K562 (cell line): ENCODE measurements at regions not wholly inside any gene's neighbourhood (a gene's known extent, or its start where the extent isn't known, plus 50 kb on each side); places are given as distances from the start of the nearest gene placed in this dataset.
"Not testable (repeated sequence)": the region's sequence is repeated elsewhere in the genome, so short reads cannot be mapped to it uniquely, and the experiment has no call there.

Source experiments
- ATAC-seq: fragments of 200-7000 bp; cut with Tn5 transposase; 3 replicates; pipeline ENCODE4 v1.9.1; 2020; ENCODE audit warnings: moderate library complexity
- BruUV-seq: library from RNA; stranded (reverse); fragments of 400-500 nt; replicated peaks from 2 replicates; lab custom pipeline; 2021; lab: Mats Ljungman, UMichigan
- CTCF ChIA-PET: fragments of 300-600 bp; formaldehyde crosslinking; extraction: SDS; loops from one replicate; lab custom pipeline; 2021; ENCODE audit warnings: low intra/inter-chr PET ratio; lab: Yijun Ruan, JAX
- POLR2A ChIA-PET: fragments of 300-600, 350-650 bp; sonication (Branson Sonifier 250); formaldehyde crosslinking; extraction: SDS; loops from one replicate; lab custom pipeline; 2021; ENCODE audit warnings: antibody characterized with exemption, inconsistent platforms; lab: Yijun Ruan, JAX
- DNase-seq, 4 experiments: peaks; one replicate each; pipeline versions ENCODE4 v3.0.0 to v3.0.0-alpha.2; 2011 to 2018; ENCODE audit warnings: low spot score in 3 of 4, mixed read lengths in 3 of 4; ENCODE audit errors: extremely low read depth in 1 of 4
- FAIRE-seq: peaks from 2 replicates; lab custom pipeline; 2011; peaks lifted over from hg19 to GRCh38; lab: Jason Lieb, UNC
- H2AFZ ChIP-seq: 2 replicates; pipeline ENCODE4 v1.6.0; 2011; ENCODE audit warnings: low read depth, low read length, control low read depth, inconsistent platforms
- H3K27ac ChIP-seq: fragments of 200-600 bp; 3 replicates; pipeline ENCODE4 v1.8.0; 2011; ENCODE audit warnings: low read depth, mild to moderate bottlenecking, control low read depth, inconsistent platforms, low read length, moderate library complexity, mixed read lengths; ENCODE audit errors: extremely low read depth
- H3K27me3 ChIP-seq, 2 experiments: fragments of 300-600 bp in 1 of 2; 2 replicates in 1 of 2; 3 replicates in 1 of 2; pipeline versions ENCODE4 v1.6.0 to v1.8.0; 2011; ENCODE audit warnings: inconsistent platforms in 2 of 2, low read length in 2 of 2, mild to moderate bottlenecking in 1 of 2, mixed read lengths in 1 of 2, moderate library complexity in 1 of 2; ENCODE audit not compliant: control insufficient read depth in 2 of 2, insufficient read depth in 2 of 2
- H3K36me3 ChIP-seq: fragments of 300-600 bp; 3 replicates; pipeline ENCODE4 v1.8.0; 2011; ENCODE audit warnings: mild to moderate bottlenecking, low read length, inconsistent platforms; ENCODE audit not compliant: control insufficient read depth, insufficient read depth
- H3K4me1 ChIP-seq, 2 experiments: fragments of 200-600 bp in 1 of 2; replicated peaks in 1 of 2; 2 replicates in 1 of 2; 3 replicates in 1 of 2; pipeline versions ENCODE4 v1.5.1 to v1.8.0; 2011; ENCODE audit warnings: inconsistent platforms in 2 of 2, low read length in 2 of 2, mild to moderate bottlenecking in 1 of 2, mixed read lengths in 1 of 2, moderate library complexity in 1 of 2; ENCODE audit not compliant: control insufficient read depth in 2 of 2, insufficient read depth in 2 of 2
- H3K4me2 ChIP-seq: 2 replicates; pipeline ENCODE4 v1.6.1; 2011; ENCODE audit warnings: low read length, control low read depth, inconsistent platforms, mixed read lengths; ENCODE audit not compliant: insufficient read depth
- H3K4me3 ChIP-seq: fragments of 200-600 bp; sonication (generic), shearing (Covaris generic); 2 replicates; pipeline ENCODE4 v1.5.1; 2016; ENCODE audit warnings: control low read depth, inconsistent platforms
- H3K79me2 ChIP-seq: fragments of 200-600 bp; 3 replicates; pipeline ENCODE4 v1.8.0; 2011; ENCODE audit warnings: low read length, inconsistent platforms; ENCODE audit not compliant: control insufficient read depth, insufficient read depth
- H3K9ac ChIP-seq, 2 experiments: 2 replicates each; pipeline versions ENCODE4 v1.6.0 to v1.6.1; 2011; ENCODE audit warnings: low read depth in 2 of 2, low read length in 2 of 2, control low read depth in 1 of 2, inconsistent platforms in 1 of 2, mild to moderate bottlenecking in 1 of 2, mixed read lengths in 1 of 2; ENCODE audit not compliant: insufficient read depth in 1 of 2
- H3K9me1 ChIP-seq: one replicate; pipeline ENCODE4 v1.6.0; 2011; ENCODE audit warnings: inconsistent platforms, mild to moderate bottlenecking, low read length, moderate library complexity; ENCODE audit not compliant: control insufficient read depth, insufficient read depth
- H3K9me3 ChIP-seq: replicated peaks from 2 replicates; pipeline ENCODE4 v1.5.1; 2011; ENCODE audit warnings: low read depth, low read length, inconsistent platforms; ENCODE audit not compliant: control insufficient read depth, insufficient read depth
- H4K20me1 ChIP-seq: replicated peaks from 2 replicates; pipeline ENCODE4 v1.6.1; 2011; ENCODE audit warnings: low read length, inconsistent platforms, mixed read lengths; ENCODE audit not compliant: control insufficient read depth, insufficient read depth
- PRDM10 ChIP-seq: fragments of 450-650 bp; IDR thresholded peaks from 2 replicates; pipeline ENCODE4 v1.6.1; 2018; ENCODE audit not compliant: partially characterized antibody
- ZBTB11 ChIP-seq, 3 experiments: fragments of 200-800 bp in 1 of 3; fragments of 250-450 bp in 1 of 3; fragments of 450-650 bp in 1 of 3; sonication (Bioruptor Pico) in 1 of 3; sonication (Bioruptor generic) in 1 of 3; formaldehyde crosslinking in 1 of 3; IDR thresholded peaks; 2 replicates each; pipeline versions ENCODE4 v1.6.1 to v1.8.0; 2016 to 2022; ENCODE audit warnings: mild to moderate bottlenecking in 2 of 3, missing genetic modification characterization in 2 of 3, missing compliant biosample characterization in 1 of 3, moderate library complexity in 1 of 3
- WGBS: fragments of 100-300 bp; shearing (Covaris generic); methylation state at CpG from one replicate; pipeline ENCODE4 v1.1.6; 2016; ENCODE audit warnings: low coverage, mixed read lengths; ENCODE audit not compliant: insufficient coverage; ENCODE audit errors: missing lambda C conversion rate; 5-methylcytosine and 5-hydroxymethylcytosine counted together
- in situ Hi-C: fragments of 300-500 bp; cut with MboI; formaldehyde crosslinking; loops from 4 replicates; pipeline ENCODE4 v1.15.0; 2018; ENCODE audit warnings: inconsistent platforms, mixed read lengths
- intact Hi-C: fragments of 100-400 bp; cut with micrococcal nuclease; formaldehyde crosslinking; loops from 2 replicates; pipeline ENCODE4 v1.14.2; 2022

- TF ChIP-seq PRDM10 (peak; percentile 46), ZBTB11 (CRISPR knock-in tag; IDR thresholded peaks at IDR 0.05) (0 out of 6 replicates have a peak, but pooled peaks of 1 of the 3 experiments have one; percentile 21)
- TF ChIP-seq, all 486 proteins: peak for 2; not testable (repeated sequence) for 484
- under 1% methylated on average over 12 of the region's 12 CpGs for WGBS
- peaks cover 0 to 12% of the 10 kb centered on the region in 2 experiments; a peak in 1 of 5 replicates for H3K27me3 ChIP-seq
- H3K9ac ChIP-seq, POLR2A ChIA-PET, H3K4me1 ChIP-seq, H3K4me2 ChIP-seq, CTCF ChIA-PET, DNase-seq, H3K9me3 ChIP-seq, H2AFZ ChIP-seq, H3K79me2 ChIP-seq, H3K4me3 ChIP-seq, H3K36me3 ChIP-seq, H3K9me1 ChIP-seq, H4K20me1 ChIP-seq, H3K27ac ChIP-seq, BruUV-seq, in situ Hi-C loops, ATAC-seq: not testable (repeated sequence)
- FAIRE-seq = peak; percentile 11
- intact Hi-C loops = loop anchor here (10.0 kb wide), 1 partner anchor 53 kb away; no protein-coding TSS in a partner anchor
These were observed 56.7 kb upstream of the SULF2 start for GRCh38 chr20:47842004-47842403.
